H1 (cell line): ENCODE measurements at regions not wholly inside any gene's neighbourhood (a gene's known extent, or its start where the extent isn't known, plus 50 kb on each side); places are given as distances from the start of the nearest gene placed in this dataset.

ENCODE experiments used
- CTCF ChIA-PET: fragments of 300-600 bp; sonication (Branson Sonifier 250); formaldehyde crosslinking; loops from one replicate; lab custom pipeline; 2021; ENCODE audit not compliant: partially characterized antibody; lab: Charles Lee
- POLR2A ChIA-PET: fragments of 300-600 bp; sonication (Branson Sonifier 250); formaldehyde crosslinking; loops from one replicate; lab custom pipeline; 2021; ENCODE audit warnings: inconsistent platforms; ENCODE audit not compliant: partially characterized antibody; lab: Charles Lee
- DNase-seq, 2 experiments: peaks; one replicate each; pipeline versions ENCODE4 v3.0.0 to v3.0.0-alpha.2; 2010 to 2022; ENCODE audit warnings: low spot score in 2 of 2, low read depth in 1 of 2, mixed read lengths in 1 of 2
- FAIRE-seq: peaks from 2 replicates; lab custom pipeline; 2011; peaks lifted over from hg19 to GRCh38; lab: Jason Lieb, UNC
- H2AFZ ChIP-seq: 2 replicates; pipeline ENCODE4 v1.8.1; 2012; ENCODE audit warnings: low read length, inconsistent platforms
- H2AK5ac ChIP-seq: 2 replicates; pipeline ENCODE4 v1.6.1; 2013; ENCODE audit warnings: low read depth, low read length
- H2BK120ac ChIP-seq: replicated peaks from 2 replicates; pipeline ENCODE3; 2013; ENCODE audit warnings: low read depth, low read length, inconsistent platforms
- H2BK12ac ChIP-seq: 2 replicates; pipeline ENCODE4 v1.6.1; 2013; ENCODE audit warnings: low read depth, low read length
- H2BK15ac ChIP-seq: 2 replicates; pipeline ENCODE4 v1.6.1; 2013; ENCODE audit warnings: low read length
- H2BK20ac ChIP-seq: 2 replicates; pipeline ENCODE4 v1.6.1; 2013; ENCODE audit warnings: low read length
- H2BK5ac ChIP-seq: 2 replicates; pipeline ENCODE4 v1.6.1; 2013; ENCODE audit warnings: low read depth, low read length
- H3K14ac ChIP-seq: 2 replicates; pipeline ENCODE4 v1.6.1; 2013; ENCODE audit warnings: inconsistent platforms; ENCODE audit not compliant: insufficient read length
- H3K18ac ChIP-seq: 2 replicates; pipeline ENCODE4 v1.6.1; 2013; ENCODE audit warnings: low read length; ENCODE audit errors: extremely low read depth
- H3K23ac ChIP-seq: 2 replicates; pipeline ENCODE4 v1.6.1; 2013; ENCODE audit warnings: inconsistent platforms; ENCODE audit not compliant: insufficient read length
- H3K23me2 ChIP-seq: 2 replicates; pipeline ENCODE4 v1.6.1; 2013; ENCODE audit warnings: low read depth, low read length
- H3K27ac ChIP-seq: 2 replicates; pipeline ENCODE4 v1.6.1; 2011; ENCODE audit warnings: low read depth, low read length, inconsistent platforms
- H3K27me3 ChIP-seq, 4 experiments: replicated peaks in 1 of 4; 1 replicate in 1 of 4; 2 replicates in 3 of 4; pipeline versions ENCODE4 v1.6.1 to v1.8.1; 2011 to 2013; ENCODE audit warnings: low read length in 3 of 4, mild to moderate bottlenecking in 3 of 4, inconsistent platforms in 2 of 4, mixed read lengths in 2 of 4, moderate library complexity in 1 of 4; ENCODE audit not compliant: control insufficient read depth in 3 of 4, insufficient read depth in 3 of 4; ENCODE audit errors: extremely low read depth in 1 of 4
- H3K36me3 ChIP-seq, 4 experiments: 2 replicates each; pipeline versions ENCODE4 v1.6.1 to v1.8.1; 2011 to 2013; ENCODE audit warnings: mild to moderate bottlenecking in 4 of 4, low read length in 3 of 4, moderate library complexity in 2 of 4, control low read depth in 1 of 4, inconsistent platforms in 1 of 4; ENCODE audit not compliant: insufficient read depth in 4 of 4, control insufficient read depth in 2 of 4
- H3K4ac ChIP-seq: replicated peaks from 2 replicates; pipeline ENCODE3; 2013; ENCODE audit warnings: low read length, low read depth, mixed read lengths, inconsistent platforms; ENCODE audit not compliant: insufficient read length
- H3K4me1 ChIP-seq, 4 experiments: replicated peaks in 1 of 4; 1 replicate in 1 of 4; 2 replicates in 3 of 4; pipeline versions ENCODE4 v1.6.1 to v1.8.1; 2011 to 2013; ENCODE audit warnings: low read length in 3 of 4, inconsistent platforms in 2 of 4, mixed read lengths in 1 of 4; ENCODE audit not compliant: insufficient read depth in 4 of 4, control insufficient read depth in 3 of 4
- H3K4me2 ChIP-seq, 2 experiments: 2 replicates each; pipeline versions ENCODE4 v1.6.1 to v1.8.1; 2011 to 2013; ENCODE audit warnings: low read depth in 2 of 2, low read length in 2 of 2, control low read depth in 1 of 2, inconsistent platforms in 1 of 2, mild to moderate bottlenecking in 1 of 2; ENCODE audit not compliant: insufficient read depth in 1 of 2
- H3K4me3 ChIP-seq, 4 experiments: fragments of 200-600, 300-600 bp in 1 of 4; sonication (generic), shearing (Covaris generic), sonication (Bioruptor Twin) in 1 of 4; 2 replicates each; pipeline versions ENCODE4 v1.5.1 to v1.8.1; 2011 to 2016; ENCODE audit warnings: low read length in 4 of 4, low read depth in 3 of 4, control low read depth in 2 of 4, inconsistent platforms in 2 of 4, mild to moderate bottlenecking in 2 of 4, mixed read lengths in 1 of 4, moderate library complexity in 1 of 4; ENCODE audit not compliant: insufficient read depth in 2 of 4; ENCODE audit errors: extremely low read depth in 1 of 4
- H3K56ac ChIP-seq: replicated peaks from 2 replicates; pipeline ENCODE3; 2013; ENCODE audit warnings: low read depth, mild to moderate bottlenecking, mixed read lengths, low read length, inconsistent platforms; ENCODE audit not compliant: insufficient read length
- H3K79me1 ChIP-seq: 2 replicates; pipeline ENCODE4 v1.6.1; 2013; ENCODE audit warnings: low read depth, low read length, control low read depth
- H3K79me2 ChIP-seq, 2 experiments: 2 replicates each; pipeline versions ENCODE4 v1.6.1 to v1.8.1; 2012 to 2013; ENCODE audit warnings: low read length in 2 of 2, mild to moderate bottlenecking in 2 of 2, inconsistent platforms in 1 of 2; ENCODE audit not compliant: insufficient read depth in 2 of 2, control insufficient read depth in 1 of 2
- H3K9ac ChIP-seq, 4 experiments: replicated peaks in 1 of 4; 1 replicate in 1 of 4; 2 replicates in 3 of 4; pipeline versions ENCODE4 v1.6.1 to v1.8.1; 2011 to 2013; ENCODE audit warnings: low read depth in 3 of 4, low read length in 3 of 4, control low read depth in 2 of 4, mild to moderate bottlenecking in 2 of 4, moderate library complexity in 2 of 4, inconsistent platforms in 1 of 4; ENCODE audit errors: extremely low read depth in 1 of 4
- H3K9me3 ChIP-seq, 2 experiments: 2 replicates each; pipeline versions ENCODE4 v1.6.1 to v1.8.1; 2012 to 2013; ENCODE audit warnings: mild to moderate bottlenecking in 2 of 2, moderate library complexity in 2 of 2, control low read depth in 1 of 2, inconsistent platforms in 1 of 2, low read depth in 1 of 2, low read length in 1 of 2, mixed read lengths in 1 of 2; ENCODE audit not compliant: insufficient read depth in 2 of 2
- H4K20me1 ChIP-seq, 2 experiments: replicated peaks in 1 of 2; 2 replicates each; pipeline versions ENCODE3 to v1.8.1; 2011 to 2013; ENCODE audit warnings: inconsistent platforms in 2 of 2, low read length in 2 of 2, mild to moderate bottlenecking in 1 of 2; ENCODE audit not compliant: insufficient read depth in 2 of 2, control insufficient read depth in 1 of 2
- H4K5ac ChIP-seq: 2 replicates; pipeline ENCODE4 v1.6.1; 2013; ENCODE audit warnings: low read length, low read depth, mixed read lengths, inconsistent platforms; ENCODE audit not compliant: insufficient read length
- H4K8ac ChIP-seq: 2 replicates; pipeline ENCODE4 v1.8.0; 2013; ENCODE audit warnings: mild to moderate bottlenecking, moderate library complexity, low read length, inconsistent platforms; ENCODE audit not compliant: insufficient read depth; ENCODE audit errors: extremely low read depth
- H4K91ac ChIP-seq: replicated peaks from 2 replicates; pipeline ENCODE3; 2013; ENCODE audit warnings: low read length, mixed read lengths, inconsistent platforms; ENCODE audit not compliant: insufficient read length
- ASH2L ChIP-seq: fragments of 200-600, 300-600 bp; sonication (generic); IDR thresholded peaks from one replicate; pipeline ENCODE4 v1.7.1; 2017; ENCODE audit warnings: low read length
- BRCA1 ChIP-seq: IDR thresholded peaks from 2 replicates; pipeline ENCODE4 v1.6.1; 2012; ENCODE audit warnings: low read depth, low read length, improper control_type of control experiment
- CHD2 ChIP-seq: IDR thresholded peaks from 2 replicates; pipeline ENCODE4 v1.6.1; 2012; ENCODE audit warnings: low read length, improper control_type of control experiment
- E2F6 ChIP-seq: IDR thresholded peaks from 2 replicates; pipeline ENCODE4 v1.6.1; 2012; ENCODE audit warnings: inconsistent platforms
- TCF12 ChIP-seq: IDR thresholded peaks from 2 replicates; pipeline ENCODE4 v1.6.1; 2011; ENCODE audit warnings: low read depth, mild to moderate bottlenecking, low read length
- WGBS, 2 experiments: shearing (Covaris generic) in 1 of 2; methylation state at CpG; one replicate each; pipeline versions ENCODE4 v1.1.6 to v1.1.7; 2013 to 2015; ENCODE audit warnings: low lambda C conversion rate in 2 of 2, mixed read lengths in 2 of 2, inconsistent platforms in 1 of 2, low coverage in 1 of 2, missing lambda C conversion rate in 1 of 2; ENCODE audit not compliant: insufficient replicate concordance in 2 of 2, insufficient coverage in 1 of 2, insufficient read length in 1 of 2; ENCODE audit errors: extremely low coverage in 1 of 2, missing lambda C conversion rate in 1 of 2; 5-methylcytosine and 5-hydroxymethylcytosine counted together

GRCh38 chr2:184091456-184091855 lies 506.9 kb upstream of the ZNF804A start:
- H4K8ac ChIP-seq: no peak overlapping the region
- no peaks in the 10 kb centered on the region for H3K4me1 ChIP-seq
- CTCF ChIA-PET: no interaction called here
- H4K91ac ChIP-seq: no peak overlapping the region
- no peak overlapping the region for H3K56ac ChIP-seq
- H3K9me3 ChIP-seq: no peaks in the 10 kb centered on the region
- no peak overlapping the region for H3K27ac ChIP-seq
- no peak overlapping the region for H3K4me2 ChIP-seq
- DNase-seq: no peak
- H2BK20ac ChIP-seq: no peak overlapping the region
- H3K4ac ChIP-seq: no peak overlapping the region
- no peak overlapping the region for H3K14ac ChIP-seq
- no peak for FAIRE-seq
- H3K36me3 ChIP-seq: no peaks in the 10 kb centered on the region
- no peaks in the 10 kb centered on the region for H3K23me2 ChIP-seq
- H3K18ac ChIP-seq: no peak overlapping the region
- WGBS, 2 experiments: 90% methylated on average over 3 of the region's 3 CpGs; no CpG with 5 or more reads in 1 of the 2 experiments
- no peak overlapping the region for H3K9ac ChIP-seq
- TF ChIP-seq CHD2 (no peak), ASH2L (no peak), TCF12 (no peak), BRCA1 (no peak), E2F6 (no peak)
- TF ChIP-seq, all 59 proteins: peak for 0
- POLR2A ChIA-PET: no interaction called here
- H3K79me2 ChIP-seq: no peaks in the 10 kb centered on the region
- no peak overlapping the region for H2AFZ ChIP-seq
- H2BK120ac ChIP-seq: no peak overlapping the region
- no peak overlapping the region for H2AK5ac ChIP-seq
- no peak overlapping the region for H3K4me3 ChIP-seq
- no peak overlapping the region for H2BK15ac ChIP-seq
- no peak overlapping the region for H3K23ac ChIP-seq
- H2BK5ac ChIP-seq: no peak overlapping the region
- H3K27me3 ChIP-seq: no peaks in the 10 kb centered on the region
- H2BK12ac ChIP-seq: no peak overlapping the region
- H4K20me1 ChIP-seq: no peaks in the 10 kb centered on the region
- H3K79me1 ChIP-seq: no peaks in the 10 kb centered on the region
- H4K5ac ChIP-seq: no peak overlapping the region
